Activated CD8-positive, alpha-beta memory T cell treated with anti-CD3 and anti-CD28 coated beads, Interleukin-2, amount 10 ng/mL, durations not matched to agents 7 days and 5 days (primary cell): ENCODE measurements at regions not wholly inside any gene's neighbourhood (a gene's known extent, or its start where the extent isn't known, plus 50 kb on each side); places are given as distances from the start of the nearest gene placed in this dataset.
"Not testable (repeated sequence)": the region's sequence is repeated elsewhere in the genome, so short reads cannot be mapped to it uniquely, and the experiment has no call there.

Source experiments
- ATAC-seq: fragments of 150-1000 bp; cut with Tn5 transposase; one replicate; pipeline ENCODE4 v1.10.0; 2021; ENCODE audit warnings: moderate library complexity
- CTCF ChIA-PET: fragments of 350-600 bp; sonication (Branson Sonifier 250); formaldehyde crosslinking; loops from one replicate; lab custom pipeline; 2021; ENCODE audit warnings: antibody characterized with exemption; lab: Charles Lee
- DNase-seq: peaks from one replicate; pipeline ENCODE4 v3.0.0-alpha.2; 2020
- H3K27ac Mint-ChIP-seq: one replicate; pipeline ENCODE4 v1.8.0; 2021; ENCODE audit warnings: mild to moderate bottlenecking, mixed read lengths
- H3K27me3 Mint-ChIP-seq: one replicate; pipeline ENCODE4 v1.8.0; 2021; ENCODE audit warnings: mixed read lengths
- H3K36me3 Mint-ChIP-seq: one replicate; pipeline ENCODE4 v1.8.0; 2021; ENCODE audit warnings: mild to moderate bottlenecking, mixed read lengths
- H3K4me1 Mint-ChIP-seq: one replicate; pipeline ENCODE4 v1.8.0; 2021; ENCODE audit warnings: mixed read lengths
- H3K4me3 Mint-ChIP-seq: one replicate; pipeline ENCODE4 v1.8.0; 2021; ENCODE audit warnings: mild to moderate bottlenecking, moderate library complexity, mixed read lengths
- H3K9me3 Mint-ChIP-seq: one replicate; pipeline ENCODE4 v1.8.0; 2022; ENCODE audit warnings: low read depth, mixed read lengths

DNA sequence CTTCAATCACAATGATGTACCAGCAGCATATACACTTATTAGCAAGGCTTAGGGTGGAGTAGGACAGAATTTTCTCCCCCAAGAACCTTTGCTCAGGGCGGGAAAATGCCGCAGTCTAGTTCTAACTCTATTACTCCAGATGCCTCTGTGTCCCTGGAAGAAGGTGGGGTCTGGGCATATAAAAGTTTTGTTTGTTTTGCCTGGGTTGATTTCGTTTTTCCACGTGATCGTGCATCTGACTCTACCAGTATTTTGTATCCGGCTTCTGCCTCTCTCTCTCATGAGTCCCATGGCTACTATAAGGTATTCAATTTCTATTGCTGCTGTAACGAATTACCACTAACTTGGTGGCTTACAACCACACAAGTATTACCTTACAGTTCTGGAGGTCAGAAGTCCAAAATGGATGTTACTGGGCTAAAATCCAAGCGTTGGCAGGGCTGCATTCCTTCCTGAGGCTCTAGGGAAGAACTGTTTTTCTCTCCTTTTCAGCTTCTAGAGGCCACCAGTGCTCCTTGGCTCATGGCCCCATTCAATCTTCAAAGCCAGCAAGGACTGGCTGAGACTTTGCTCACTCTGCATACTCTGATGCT is 181.2 kb upstream of the PRSS58 start:
- Mint-ChIP-seq H3K27ac (no peak overlapping the region), H3K27me3 (no peaks in the 10 kb centered on the region), H3K4me1 (peaks cover 52% of the 10 kb centered on the region), H3K9me3 (no peaks in the 10 kb centered on the region), H3K36me3 (no peaks in the 10 kb centered on the region), H3K4me3 (no peak overlapping the region)
- DNase-seq (no peak), ATAC-seq (no peak)
- CTCF ChIA-PET, result interaction anchor here (0.6 to 1.2 kb wide), 8 partner anchors 12 to 52 kb away, joined by 3 to 4 read pairs (median 3); no protein-coding TSS in a partner anchor

DNA sequence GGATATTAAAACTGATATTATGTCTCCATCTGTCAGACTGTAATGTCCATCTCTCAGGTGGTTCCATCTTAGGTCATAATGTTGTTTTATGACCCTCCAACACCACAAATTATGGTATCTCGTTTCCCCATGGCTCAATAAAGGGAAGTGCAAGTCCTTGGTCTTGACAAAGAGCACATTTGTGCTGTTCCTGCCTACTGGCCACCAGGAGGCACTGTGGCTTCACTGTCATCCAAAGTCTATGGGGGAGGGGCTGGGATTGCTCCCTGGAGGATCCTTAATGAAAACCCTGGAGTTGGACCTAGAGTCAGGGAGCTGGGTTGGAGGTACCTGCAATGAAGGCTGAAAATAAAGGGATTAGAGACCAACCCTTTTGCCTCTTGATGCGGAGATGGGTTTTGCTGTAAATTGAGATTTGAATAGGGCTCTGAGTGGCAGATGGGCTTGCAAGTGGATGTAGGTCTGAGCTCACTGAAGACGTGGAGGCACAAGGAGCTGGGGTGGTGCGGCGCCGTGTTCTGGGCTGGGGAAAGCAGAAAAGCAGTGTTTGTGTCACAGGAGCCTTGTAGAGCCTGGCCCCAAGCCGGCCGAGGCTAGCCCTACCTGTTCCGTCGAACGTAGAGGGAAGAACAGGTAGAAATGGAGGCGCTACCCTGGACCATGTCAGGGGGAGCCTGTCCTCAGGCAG is 180.5 kb upstream of the PRSS58 start:
- CTCF ChIA-PET, result interaction anchor here (0.6 to 1.2 kb wide), 6 partner anchors 13 to 48 kb away, joined by 3 to 4 read pairs (median 3); no protein-coding TSS in a partner anchor
- no peak overlapping the region for H3K4me3 Mint-ChIP-seq
- peaks cover 51% of the 10 kb centered on the region for H3K4me1 Mint-ChIP-seq

GRCh38 chr7:142437741-142438140 is 179.9 kb upstream of the PRSS58 start:
- no peaks in the 10 kb centered on the region for H3K9me3 Mint-ChIP-seq
- no peaks in the 10 kb centered on the region for H3K27me3 Mint-ChIP-seq
- DNase-seq (no peak), ATAC-seq (no peak)
- no peaks in the 10 kb centered on the region for H3K36me3 Mint-ChIP-seq
- H3K4me3 Mint-ChIP-seq, result no peak overlapping the region
- no peak overlapping the region for H3K27ac Mint-ChIP-seq
- CTCF ChIA-PET, result interaction anchor here (1.0 to 1.1 kb wide), 2 partner anchors 19 to 20 kb away, joined by 3 read pairs; no protein-coding TSS in a partner anchor
- peaks cover 49% of the 10 kb centered on the region for H3K4me1 Mint-ChIP-seq

More for the DNA sequence above, 180.5 kb upstream of the PRSS58 start:
- Mint-ChIP-seq H3K36me3 (no peaks in the 10 kb centered on the region), H3K9me3 (no peaks in the 10 kb centered on the region), H3K27ac (no peak overlapping the region), H3K27me3 (no peaks in the 10 kb centered on the region)
- DNase-seq, result no peak
- peak; percentile 37 for ATAC-seq

- H3K36me3 Mint-ChIP-seq, result no peaks in the 10 kb centered on the region
- peaks cover 40% of the 10 kb centered on the region for H3K4me1 Mint-ChIP-seq
- ATAC-seq (no peak), DNase-seq (no peak)
- CTCF ChIA-PET, result interaction anchor here (1.5 kb wide), 1 partner anchor 18 kb away, joined by 5 read pairs; no protein-coding TSS in a partner anchor
- H3K4me3 Mint-ChIP-seq, result no peak overlapping the region
- H3K27ac Mint-ChIP-seq, result no peak overlapping the region
- H3K27me3 Mint-ChIP-seq, result no peaks in the 10 kb centered on the region
- H3K9me3 Mint-ChIP-seq, result no peaks in the 10 kb centered on the region
Observed at GRCh38 chr7:142436601-142437000, 178.7 kb upstream of the PRSS58 start.

DNA sequence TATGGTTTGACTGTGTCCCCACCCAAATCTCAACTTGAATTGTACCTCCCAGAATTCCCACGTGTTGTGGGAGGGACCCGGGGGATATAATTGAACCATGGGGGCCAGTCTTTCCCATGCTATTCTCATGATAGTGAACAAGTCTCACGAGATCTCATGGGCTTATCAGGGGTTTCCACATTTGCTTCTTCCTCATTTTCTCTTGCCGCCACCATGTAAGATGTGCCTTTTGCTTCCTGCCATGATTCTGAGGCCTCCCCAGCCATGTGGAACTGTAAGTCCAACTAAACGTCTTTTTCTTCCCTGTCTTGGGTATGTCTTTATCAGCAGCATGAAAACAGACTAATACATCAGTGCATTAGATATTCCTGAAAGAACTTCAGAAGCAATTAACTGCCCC is 177.7 kb upstream of the PRSS58 start:
- not testable (repeated sequence) for H3K4me3 Mint-ChIP-seq, ATAC-seq, H3K9me3 Mint-ChIP-seq, H3K27me3 Mint-ChIP-seq, DNase-seq, H3K36me3 Mint-ChIP-seq
- CTCF ChIA-PET, result interaction anchor here (0.9 to 1.5 kb wide), 4 partner anchors 9 to 23 kb away, joined by 3 to 5 read pairs (median 4); no protein-coding TSS in a partner anchor
- Mint-ChIP-seq H3K4me1 (peaks cover 30% of the 10 kb centered on the region), H3K27ac (peak overlapping the region; percentile 63)

DNA sequence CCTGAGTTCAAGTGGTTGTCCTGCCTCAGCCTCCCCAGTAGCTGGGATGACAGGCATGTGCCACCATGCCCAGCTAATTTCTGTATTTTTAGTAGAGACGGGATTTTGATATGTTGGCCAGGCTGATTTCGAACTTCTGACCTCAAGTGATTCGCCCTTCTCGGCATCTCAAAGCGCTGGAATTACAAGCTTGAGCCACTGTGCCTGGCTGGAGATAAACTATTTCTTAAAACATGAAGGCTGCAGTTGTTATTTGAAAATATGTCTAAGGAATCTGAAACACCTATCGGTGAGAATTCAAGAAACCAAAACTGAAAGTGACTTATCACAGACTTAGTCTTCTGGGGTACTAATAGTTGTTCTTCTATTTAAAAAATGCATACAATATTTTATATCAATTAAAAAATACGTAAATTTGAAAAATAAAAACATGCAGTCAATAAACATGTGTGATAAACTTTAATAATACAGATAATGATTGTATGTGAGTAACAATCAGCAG is 176.9 kb upstream of the PRSS58 start:
- DNase-seq (no peak), ATAC-seq (peak; percentile 55)
- Mint-ChIP-seq H3K36me3 (no peaks in the 10 kb centered on the region), H3K4me1 (peaks cover 22% of the 10 kb centered on the region), H3K4me3 (peak overlapping the region; percentile 67), H3K27me3 (peaks cover 4% of the 10 kb centered on the region), H3K9me3 (no peaks in the 10 kb centered on the region), H3K27ac (peak overlapping the region; percentile 83)
- CTCF ChIA-PET, result interaction anchor here (1.1 to 2.1 kb wide), 7 partner anchors 9 to 376 kb away, joined by 3 to 10 read pairs (median 5); no protein-coding TSS in a partner anchor

DNA sequence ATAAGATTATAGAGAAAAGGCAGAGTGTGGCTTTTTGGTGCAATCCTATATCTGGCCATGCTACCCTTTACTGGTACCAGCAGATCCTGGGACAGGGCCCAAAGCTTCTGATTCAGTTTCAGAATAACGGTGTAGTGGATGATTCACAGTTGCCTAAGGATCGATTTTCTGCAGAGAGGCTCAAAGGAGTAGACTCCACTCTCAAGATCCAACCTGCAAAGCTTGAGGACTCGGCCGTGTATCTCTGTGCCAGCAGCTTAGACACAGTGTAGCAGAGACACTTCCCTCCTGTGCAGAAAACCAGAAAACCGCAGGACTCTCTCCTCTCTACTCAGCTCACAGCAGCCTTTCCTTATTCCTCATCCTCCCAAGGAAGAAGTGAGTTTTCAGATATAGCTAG is 176.3 kb upstream of the PRSS58 start:
- Mint-ChIP-seq H3K27ac (peak overlapping the region; percentile 83), H3K4me3 (peak overlapping the region; percentile 67), H3K4me1 (peaks cover 20% of the 10 kb centered on the region)
- not testable (repeated sequence) for H3K36me3 Mint-ChIP-seq, H3K27me3 Mint-ChIP-seq, H3K9me3 Mint-ChIP-seq, DNase-seq
- ATAC-seq, result peak; percentile 71
- CTCF ChIA-PET, result interaction anchor here (1.6 to 2.1 kb wide), 4 partner anchors 25 to 377 kb away, joined by 3 to 10 read pairs (median 7); no protein-coding TSS in a partner anchor

- no peak overlapping the region for H3K27ac Mint-ChIP-seq
- CTCF ChIA-PET, result no interaction called here
- no peaks in the 10 kb centered on the region for H3K9me3 Mint-ChIP-seq
- H3K4me3 Mint-ChIP-seq, result no peak overlapping the region
- no peak for DNase-seq
- peaks cover 8% of the 10 kb centered on the region for H3K27me3 Mint-ChIP-seq
- H3K4me1 Mint-ChIP-seq, result peaks cover 20% of the 10 kb centered on the region
- ATAC-seq, result no peak
- no peaks in the 10 kb centered on the region for H3K36me3 Mint-ChIP-seq
Observed at GRCh38 chr7:142432377-142432776, 174.5 kb upstream of the PRSS58 start.

DNA sequence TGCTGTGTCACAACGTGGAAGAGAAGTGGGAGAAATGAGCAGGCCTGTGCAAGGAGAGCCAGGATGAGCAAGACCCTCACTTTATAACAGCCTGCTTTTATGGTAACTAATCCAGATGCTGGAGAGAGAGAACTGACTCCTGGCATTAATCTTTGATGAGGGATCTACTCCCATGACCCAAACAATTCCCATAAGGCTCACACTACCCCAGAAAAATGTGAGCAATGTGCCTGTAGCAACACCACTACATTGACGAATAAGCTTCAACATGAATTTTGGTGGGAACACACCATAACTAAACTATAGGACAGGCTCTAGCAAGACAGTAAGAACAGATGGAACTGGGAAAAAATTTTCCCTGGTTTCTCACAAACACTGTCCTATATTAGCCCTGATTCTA is 173.6 kb upstream of the PRSS58 start:
- Mint-ChIP-seq H3K27ac (no peak overlapping the region), H3K27me3 (peaks cover 10% of the 10 kb centered on the region), H3K4me3 (no peak overlapping the region)

DNA sequence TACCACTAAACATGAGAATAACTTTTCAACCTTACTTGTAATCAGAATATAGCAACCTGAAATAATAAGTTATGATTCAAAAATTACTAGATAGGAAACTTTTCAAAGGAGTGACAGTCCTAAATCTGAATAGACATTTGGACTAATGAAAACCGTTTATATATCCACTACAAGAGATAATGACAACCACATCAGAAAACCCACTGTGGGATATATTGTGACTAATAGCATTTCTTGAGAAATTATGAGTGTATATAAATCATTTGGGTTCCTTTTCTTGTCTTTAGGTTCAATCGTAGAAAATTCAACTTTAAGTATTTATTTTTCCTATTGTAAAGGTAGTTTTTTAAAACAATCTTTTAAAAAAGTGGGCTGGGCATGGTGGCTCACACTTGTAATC is 170.2 kb upstream of the PRSS58 start:
- no peak overlapping the region for H3K4me3 Mint-ChIP-seq
- no peaks in the 10 kb centered on the region for H3K9me3 Mint-ChIP-seq
- no peaks in the 10 kb centered on the region for H3K36me3 Mint-ChIP-seq
- H3K4me1 Mint-ChIP-seq, result peaks cover 3% of the 10 kb centered on the region
- H3K27ac Mint-ChIP-seq, result no peak overlapping the region
- no peak for DNase-seq
- no peak for ATAC-seq
- CTCF ChIA-PET, result interaction anchor here (0.6 to 1.4 kb wide), 3 partner anchors 12 to 382 kb away, joined by 3 to 5 read pairs (median 3); no protein-coding TSS in a partner anchor
- H3K27me3 Mint-ChIP-seq, result peaks cover 10% of the 10 kb centered on the region

More for the DNA sequence above, 173.6 kb upstream of the PRSS58 start:
- H3K4me1 Mint-ChIP-seq, result peaks cover 20% of the 10 kb centered on the region
- no peaks in the 10 kb centered on the region for H3K36me3 Mint-ChIP-seq
- CTCF ChIA-PET, result no interaction called here
- DNase-seq (no peak), ATAC-seq (no peak)
- H3K9me3 Mint-ChIP-seq, result no peaks in the 10 kb centered on the region

DNA sequence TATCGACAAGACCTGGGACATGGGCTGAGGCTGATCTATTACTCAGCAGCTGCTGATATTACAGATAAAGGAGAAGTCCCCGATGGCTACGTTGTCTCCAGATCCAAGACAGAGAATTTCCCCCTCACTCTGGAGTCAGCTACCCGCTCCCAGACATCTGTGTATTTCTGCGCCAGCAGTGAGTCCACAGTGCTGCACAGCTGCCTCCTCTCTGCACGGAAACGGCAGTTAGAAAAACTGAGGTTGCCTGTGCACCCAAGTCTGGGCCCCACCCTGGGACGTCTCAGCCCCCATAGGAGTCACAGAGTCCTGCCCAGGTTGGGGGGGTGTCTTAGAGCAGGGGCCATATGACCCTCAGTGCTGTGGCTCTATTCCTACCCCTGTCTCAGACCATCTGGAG is 167.4 kb upstream of the PRSS58 start:
- Mint-ChIP-seq H3K4me1 (peaks cover 3% of the 10 kb centered on the region), H3K27ac (no peak overlapping the region), H3K9me3 (no peaks in the 10 kb centered on the region), H3K36me3 (no peaks in the 10 kb centered on the region), H3K27me3 (peaks cover 10% of the 10 kb centered on the region), H3K4me3 (no peak overlapping the region)
- DNase-seq, result no peak
- ATAC-seq, result peak; percentile 30
- CTCF ChIA-PET, result interaction anchor here (1.0 to 1.9 kb wide), 6 partner anchors 10 to 72 kb away, joined by 3 to 9 read pairs (median 3); no protein-coding TSS in a partner anchor

DNA sequence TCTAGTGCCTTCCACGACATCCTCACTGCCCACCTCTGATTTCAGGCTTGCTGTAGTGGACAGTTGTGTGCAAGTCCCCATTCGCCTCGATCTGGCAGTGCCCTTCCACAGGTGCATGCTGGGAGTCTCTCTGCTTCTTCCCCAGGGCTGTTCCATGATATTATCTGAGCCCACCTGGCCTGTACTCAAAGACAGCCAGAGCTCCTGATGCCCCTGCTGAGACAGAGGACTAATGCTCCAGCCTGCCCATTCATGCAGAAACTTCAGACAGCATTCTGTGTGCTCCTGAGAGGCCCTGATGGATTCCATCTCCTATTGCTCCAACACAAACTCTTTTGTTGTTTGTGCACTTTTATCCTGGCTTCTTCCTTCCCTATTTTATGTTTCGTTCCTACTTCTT is 164.8 kb upstream of the PRSS58 start:
- ATAC-seq, result no peak
- CTCF ChIA-PET, result interaction anchor here (2.7 kb wide), 1 partner anchor 37 kb away, joined by 10 read pairs; no protein-coding TSS in a partner anchor
- Mint-ChIP-seq H3K36me3 (no peaks in the 10 kb centered on the region), H3K4me3 (no peak overlapping the region), H3K27me3 (peaks cover 3% of the 10 kb centered on the region), H3K27ac (no peak overlapping the region), H3K9me3 (no peaks in the 10 kb centered on the region), H3K4me1 (peaks cover 8% of the 10 kb centered on the region)
- DNase-seq, result no peak

- CTCF ChIA-PET, result no interaction called here
- no peak overlapping the region for H3K4me3 Mint-ChIP-seq
- H3K27me3 Mint-ChIP-seq, result no peaks in the 10 kb centered on the region
- no peak overlapping the region for H3K27ac Mint-ChIP-seq
- ATAC-seq, result no peak
- peaks cover 7% of the 10 kb centered on the region for H3K4me1 Mint-ChIP-seq
- H3K9me3 Mint-ChIP-seq, result no peaks in the 10 kb centered on the region
- H3K36me3 Mint-ChIP-seq, result no peaks in the 10 kb centered on the region
- no peak for DNase-seq
Observed at GRCh38 chr7:142420554-142421362, 162.9 kb upstream of the PRSS58 start.
